Upper lobe of right lung (tissue), 1 donor: ENCODE measurements at regions not wholly inside any gene's neighbourhood (a gene's known extent, or its start where the extent isn't known, plus 50 kb on each side); places are given as distances from the start of the nearest gene placed in this dataset.

Experiments
- ATAC-seq: fragments of 200-7000 bp; cut with Tn5 transposase; one replicate; pipeline ENCODE4 v1.9.1; 2020; ENCODE audit warnings: mild to moderate bottlenecking, moderate library complexity
- DNase-seq: peaks from one replicate; pipeline ENCODE4 v3.0.0-alpha.2; 2020
- H3K27ac ChIP-seq: fragments of 200-600 bp; one replicate; pipeline ENCODE4 v1.8.0; 2022
- H3K27me3 ChIP-seq: fragments of 200-600 bp; one replicate; pipeline ENCODE4 v1.8.0; 2022; ENCODE audit warnings: mild to moderate bottlenecking
- H3K36me3 ChIP-seq: fragments of 200-600 bp; one replicate; pipeline ENCODE4 v1.8.0; 2022
- H3K4me1 ChIP-seq: fragments of 200-600 bp; one replicate; pipeline ENCODE4 v1.8.0; 2022
- H3K4me3 ChIP-seq: fragments of 200-600 bp; one replicate; pipeline ENCODE4 v1.8.0; 2022; ENCODE audit warnings: mild to moderate bottlenecking
- H3K9me3 ChIP-seq: fragments of 200-600 bp; one replicate; pipeline ENCODE4 v1.8.0; 2022
- intact Hi-C: fragments of 100-400 bp; cut with DNase I; formaldehyde crosslinking; loops from one replicate; pipeline ENCODE4 v1.11.0; 2022
- TF ChIP-seq, protein P1 (sequence below): fragments of 200-600 bp; IDR thresholded peaks from one replicate; pipeline ENCODE4 v1.8.0; 2022; ENCODE audit warnings: antibody characterized with exemption
- donor health status: DM: no; HTN: yes; CAD: no; lungs with severe emphysema.

DNA sequence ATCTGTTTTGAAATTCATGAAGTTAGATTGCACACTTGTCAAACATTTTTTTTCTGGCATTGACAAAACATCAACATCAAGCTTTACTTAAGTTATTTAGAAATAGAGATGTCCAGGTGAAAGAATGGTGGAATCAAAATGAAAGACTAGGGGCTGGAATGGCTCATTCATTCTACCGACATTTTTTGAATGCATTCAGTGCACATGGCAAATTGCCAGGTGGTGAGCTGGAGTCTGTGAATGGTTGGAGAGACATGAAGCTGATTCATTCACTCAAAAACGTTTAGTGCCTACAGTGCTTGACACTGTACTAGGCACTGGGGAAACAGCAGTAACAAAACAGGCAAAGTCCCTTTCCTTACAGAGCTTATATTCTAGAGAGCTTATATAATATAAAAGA lies 292.4 kb downstream of the PPP1R2C start:
- TF ChIP-seq, protein P1, sequence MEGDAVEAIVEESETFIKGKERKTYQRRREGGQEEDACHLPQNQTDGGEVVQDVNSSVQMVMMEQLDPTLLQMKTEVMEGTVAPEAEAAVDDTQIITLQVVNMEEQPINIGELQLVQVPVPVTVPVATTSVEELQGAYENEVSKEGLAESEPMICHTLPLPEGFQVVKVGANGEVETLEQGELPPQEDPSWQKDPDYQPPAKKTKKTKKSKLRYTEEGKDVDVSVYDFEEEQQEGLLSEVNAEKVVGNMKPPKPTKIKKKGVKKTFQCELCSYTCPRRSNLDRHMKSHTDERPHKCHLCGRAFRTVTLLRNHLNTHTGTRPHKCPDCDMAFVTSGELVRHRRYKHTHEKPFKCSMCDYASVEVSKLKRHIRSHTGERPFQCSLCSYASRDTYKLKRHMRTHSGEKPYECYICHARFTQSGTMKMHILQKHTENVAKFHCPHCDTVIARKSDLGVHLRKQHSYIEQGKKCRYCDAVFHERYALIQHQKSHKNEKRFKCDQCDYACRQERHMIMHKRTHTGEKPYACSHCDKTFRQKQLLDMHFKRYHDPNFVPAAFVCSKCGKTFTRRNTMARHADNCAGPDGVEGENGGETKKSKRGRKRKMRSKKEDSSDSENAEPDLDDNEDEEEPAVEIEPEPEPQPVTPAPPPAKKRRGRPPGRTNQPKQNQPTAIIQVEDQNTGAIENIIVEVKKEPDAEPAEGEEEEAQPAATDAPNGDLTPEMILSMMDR = no peak
- H3K9me3 ChIP-seq = no peaks in the 10 kb centered on the region
- H3K36me3 ChIP-seq = no peaks in the 10 kb centered on the region
- no peak for ATAC-seq
- no peak overlapping the region for H3K4me3 ChIP-seq
- DNase-seq = no peak
- no peaks in the 10 kb centered on the region for H3K4me1 ChIP-seq
- no peak overlapping the region for H3K27ac ChIP-seq
- intact Hi-C loops = no loop called here
- no peaks in the 10 kb centered on the region for H3K27me3 ChIP-seq

DNA sequence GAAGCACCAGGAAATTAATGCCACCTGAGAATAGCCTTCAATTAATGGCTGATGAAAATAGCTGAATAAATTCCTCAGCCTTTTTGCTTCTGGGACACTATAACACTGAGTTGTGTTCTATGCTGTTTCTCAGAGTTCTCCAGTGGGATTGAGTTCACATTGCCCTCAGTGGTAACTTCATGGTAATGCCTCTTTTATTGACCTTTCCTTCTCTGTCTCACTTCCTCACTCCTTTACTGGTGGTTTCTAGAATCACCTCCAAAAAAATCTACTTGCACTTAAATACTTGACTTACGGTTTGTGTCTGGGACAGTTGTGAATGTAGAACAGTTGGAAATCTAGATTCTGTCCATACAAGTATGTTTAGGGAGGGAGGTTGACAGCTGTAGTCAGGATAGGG lies 293.7 kb downstream of the PPP1R2C start:
- no peaks in the 10 kb centered on the region for H3K27me3 ChIP-seq
- no peak for DNase-seq
- TF ChIP-seq, protein P1 = no peak
- no peak for ATAC-seq
- intact Hi-C loops = no loop called here
- H3K9me3 ChIP-seq = no peaks in the 10 kb centered on the region
- no peak overlapping the region for H3K27ac ChIP-seq
- H3K36me3 ChIP-seq = no peaks in the 10 kb centered on the region
- no peak overlapping the region for H3K4me3 ChIP-seq
- H3K4me1 ChIP-seq = no peaks in the 10 kb centered on the region

DNA sequence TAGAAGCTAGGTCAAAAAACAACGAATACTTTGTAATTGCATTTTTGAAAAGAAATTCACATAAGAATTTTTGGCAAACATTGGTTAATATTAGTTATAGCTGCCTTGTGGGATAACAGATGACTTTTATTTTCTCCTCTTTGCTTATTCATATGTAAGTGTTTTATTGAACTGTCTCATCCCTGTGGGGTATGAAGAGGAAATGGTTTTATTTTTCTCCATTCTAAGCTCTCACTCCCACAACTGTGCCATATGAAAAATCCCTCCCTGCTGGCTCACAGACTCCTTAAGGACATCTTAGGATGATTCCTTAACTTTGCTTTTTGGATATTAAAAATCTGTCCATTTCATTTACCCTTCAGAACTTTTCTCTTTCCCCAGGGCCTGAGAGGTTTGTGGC lies 300.6 kb downstream of the PPP1R2C start:
- Histone ChIP-seq H3K27ac (no peak overlapping the region), H3K4me1 (no peaks in the 10 kb centered on the region), H3K4me3 (no peak overlapping the region), H3K9me3 (no peaks in the 10 kb centered on the region), H3K36me3 (no peaks in the 10 kb centered on the region), H3K27me3 (no peaks in the 10 kb centered on the region)
- no peak for DNase-seq
- intact Hi-C loops = no loop called here
- TF ChIP-seq, protein P1 = no peak
- no peak for ATAC-seq

DNA sequence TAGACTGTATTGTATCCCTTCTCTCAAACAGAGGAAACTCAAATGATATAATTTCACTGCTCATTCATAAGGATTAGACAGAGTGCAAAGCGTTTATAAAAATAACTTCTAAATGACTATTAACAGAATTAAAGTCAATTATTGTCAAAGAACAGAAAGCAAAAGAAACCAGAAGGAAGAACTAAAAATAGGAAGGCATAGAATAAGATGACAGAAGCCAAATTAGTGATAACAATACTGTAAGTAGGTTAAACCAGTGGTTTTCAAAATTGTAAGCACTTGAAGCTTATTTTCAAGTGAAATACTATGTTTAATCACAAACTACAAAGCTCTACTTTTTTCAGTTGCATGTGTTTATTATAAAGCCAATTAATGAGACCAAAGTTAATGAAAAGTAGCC lies 305.2 kb downstream of the PPP1R2C start:
- DNase-seq (no peak), ATAC-seq (no peak)
- Histone ChIP-seq H3K36me3 (no peaks in the 10 kb centered on the region), H3K9me3 (no peaks in the 10 kb centered on the region), H3K27ac (no peak overlapping the region), H3K27me3 (no peaks in the 10 kb centered on the region), H3K4me1 (no peaks in the 10 kb centered on the region), H3K4me3 (no peak overlapping the region)
- TF ChIP-seq, protein P1 = no peak
- intact Hi-C loops = no loop called here

DNA sequence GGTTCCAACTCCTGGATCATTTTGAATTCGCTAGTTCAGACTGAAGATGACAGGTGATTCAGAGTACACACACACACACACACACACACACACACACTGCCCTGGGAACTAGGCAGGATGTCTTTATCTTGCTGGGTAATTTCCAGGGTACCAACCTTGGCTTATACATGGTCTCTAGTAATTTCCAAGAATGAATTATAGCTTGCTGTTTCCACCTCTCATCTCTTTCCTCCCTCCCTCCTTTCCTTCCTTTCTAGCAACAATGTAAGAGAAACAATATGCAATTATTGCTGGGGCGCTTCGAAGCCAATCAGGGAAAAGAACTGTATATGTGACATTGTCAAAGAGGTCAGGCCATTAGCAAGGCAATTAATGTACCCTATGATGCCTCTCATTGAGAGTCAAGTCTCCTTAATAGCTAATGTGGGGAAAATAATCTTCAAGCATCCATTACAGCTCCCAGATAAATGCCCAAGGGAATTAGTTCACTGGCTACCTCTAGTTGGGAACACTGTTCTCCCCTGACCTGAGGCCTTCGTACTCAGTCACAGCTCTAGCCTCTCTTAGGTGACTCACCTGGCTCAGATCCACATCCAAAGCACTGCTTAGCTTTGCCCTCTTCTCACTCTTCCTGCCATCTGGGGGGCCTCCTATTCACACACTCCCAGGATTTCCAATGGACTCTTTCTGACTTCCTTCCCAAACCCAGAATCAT lies 311.5 kb downstream of the PPP1R2C start:
- Histone ChIP-seq H3K36me3 (no peaks in the 10 kb centered on the region), H3K27me3 (no peaks in the 10 kb centered on the region), H3K27ac (no peak overlapping the region), H3K4me3 (no peak overlapping the region), H3K9me3 (no peaks in the 10 kb centered on the region), H3K4me1 (no peaks in the 10 kb centered on the region)
- TF ChIP-seq, protein P1 = no peak
- ATAC-seq (no peak), DNase-seq (no peak)
- intact Hi-C loops = no loop called here

DNA sequence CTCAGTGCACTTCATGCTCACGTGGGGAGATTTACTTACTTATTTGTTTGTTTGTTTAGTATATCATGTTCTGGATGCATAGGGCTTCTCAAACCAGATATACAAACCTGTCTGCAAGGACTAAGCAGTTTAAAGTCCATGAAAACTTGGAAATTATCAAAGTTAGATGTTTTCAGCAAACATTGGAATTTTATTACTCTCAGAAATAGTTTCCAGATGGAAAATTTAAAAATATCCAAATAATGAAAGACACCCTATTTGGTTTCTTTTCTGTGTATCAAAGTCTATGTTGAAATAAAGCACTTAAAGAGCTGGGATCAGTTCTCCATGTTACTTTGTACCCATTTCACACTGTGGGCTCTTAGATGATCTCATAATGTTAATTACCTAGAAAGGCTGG lies 312.1 kb downstream of the PPP1R2C start:
- intact Hi-C loops = no loop called here
- ATAC-seq = no peak
- DNase-seq = no peak
- Histone ChIP-seq H3K27ac (no peak overlapping the region), H3K9me3 (no peaks in the 10 kb centered on the region), H3K4me3 (no peak overlapping the region), H3K27me3 (no peaks in the 10 kb centered on the region), H3K4me1 (no peaks in the 10 kb centered on the region), H3K36me3 (no peaks in the 10 kb centered on the region)
- TF ChIP-seq, protein P1 = no peak
